HG02571 (cell line): ENCODE measurements at regions not wholly inside any gene's neighbourhood (a gene's known extent, or its start where the extent isn't known, plus 50 kb on each side); places are given as distances from the start of the nearest gene placed in this dataset.

Experiments
- ATAC-seq: cut with Tn5 transposase; IDR thresholded peaks from one replicate; pipeline ENCODE4 v1.9.1; 2021; ENCODE audit warnings: mild to moderate bottlenecking, moderate library complexity; ENCODE audit not compliant: unreplicated experiment

DNA sequence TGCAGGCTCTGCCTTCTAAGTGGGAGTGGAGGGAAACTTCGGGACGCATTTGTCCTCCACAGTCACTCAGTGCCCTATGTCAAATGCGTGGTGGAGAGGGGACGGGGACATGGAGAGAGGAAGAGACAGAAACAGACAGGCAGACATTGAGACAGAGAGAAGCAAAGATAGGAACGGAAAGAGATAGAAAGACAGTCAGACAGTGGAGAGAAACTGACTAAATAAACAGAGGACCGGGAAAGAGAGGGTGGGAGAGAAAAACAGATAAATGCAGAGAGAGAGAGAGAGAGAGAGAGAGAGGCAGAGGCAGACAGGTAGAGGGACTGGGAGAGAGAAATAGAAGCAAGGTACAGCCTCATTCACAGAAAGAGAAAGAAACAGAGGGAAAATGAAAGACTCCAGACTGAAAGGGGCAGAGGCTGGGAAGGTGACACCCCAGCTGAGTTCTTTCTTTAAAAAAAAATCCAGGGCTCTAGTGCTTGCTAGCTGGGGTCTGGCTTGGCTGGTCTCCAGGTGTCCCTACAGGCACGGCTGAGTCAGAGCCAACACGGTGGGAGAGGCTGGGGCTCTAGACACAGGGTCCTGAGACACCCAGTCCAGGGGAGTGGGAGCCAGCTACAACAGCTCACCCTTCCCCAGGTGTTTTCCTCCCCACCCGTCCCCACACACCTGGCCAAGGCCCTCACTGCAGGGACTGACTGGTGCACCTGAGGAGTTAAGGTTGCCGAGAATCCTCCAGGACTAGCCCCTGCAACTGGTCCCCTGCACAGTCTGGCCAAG lies 506.1 kb upstream of the PROK2 start:
- ATAC-seq, result no peak

DNA sequence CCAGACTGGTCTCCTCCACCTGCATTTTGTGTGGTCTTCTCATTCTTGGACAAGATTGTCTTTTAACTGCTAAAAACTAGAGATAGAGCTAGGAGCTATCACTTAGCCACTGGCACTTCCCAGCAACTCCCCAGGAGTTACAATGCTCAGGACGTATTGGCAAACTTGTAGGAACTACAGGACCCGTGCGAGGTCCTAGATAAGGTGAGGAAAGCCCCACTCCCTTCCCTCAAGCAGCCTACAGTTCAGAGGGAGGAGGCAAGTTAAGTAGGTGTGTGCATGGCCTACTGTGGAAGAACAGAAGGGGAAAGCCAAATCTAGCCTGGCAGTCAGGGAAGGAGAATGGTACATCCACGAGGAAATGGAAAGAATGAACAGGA lies 504.7 kb upstream of the PROK2 start:
- no peak for ATAC-seq

DNA sequence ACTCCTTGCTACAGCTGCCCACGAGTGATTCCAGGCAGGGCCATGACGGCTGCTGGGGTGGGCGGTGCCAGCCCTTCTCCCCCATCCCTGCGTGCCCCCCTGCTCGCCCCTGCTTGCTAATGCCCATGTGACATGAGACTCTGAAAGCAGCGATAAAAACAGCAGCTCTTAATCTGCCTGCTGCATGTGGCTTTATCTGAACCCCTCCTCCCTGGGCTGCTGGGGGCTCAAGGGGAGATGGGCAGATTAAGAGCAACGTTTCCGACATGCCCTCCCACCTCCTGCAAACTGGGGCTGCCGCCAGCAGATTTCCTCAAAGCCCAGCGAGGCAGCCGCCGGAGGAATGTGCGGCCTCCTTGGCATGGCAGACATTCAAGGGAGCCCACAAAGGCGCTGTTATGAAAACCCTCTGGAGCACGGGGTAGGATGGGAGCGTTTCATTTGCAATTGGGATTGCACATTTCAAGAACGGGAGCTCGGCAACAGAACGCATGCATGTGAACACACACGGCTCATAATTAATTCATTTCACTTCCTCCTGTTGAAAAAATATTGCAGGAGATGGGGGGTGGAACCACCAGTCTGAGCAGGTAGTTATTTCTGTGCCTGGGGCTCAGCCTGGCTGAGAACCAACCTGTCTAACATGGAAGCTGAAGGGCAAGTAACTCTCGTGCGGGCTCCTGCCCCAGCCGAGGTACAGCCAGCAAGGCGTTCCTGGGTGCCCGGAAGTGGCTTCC lies 504.2 kb upstream of the PROK2 start:
- ATAC-seq, result no peak

DNA sequence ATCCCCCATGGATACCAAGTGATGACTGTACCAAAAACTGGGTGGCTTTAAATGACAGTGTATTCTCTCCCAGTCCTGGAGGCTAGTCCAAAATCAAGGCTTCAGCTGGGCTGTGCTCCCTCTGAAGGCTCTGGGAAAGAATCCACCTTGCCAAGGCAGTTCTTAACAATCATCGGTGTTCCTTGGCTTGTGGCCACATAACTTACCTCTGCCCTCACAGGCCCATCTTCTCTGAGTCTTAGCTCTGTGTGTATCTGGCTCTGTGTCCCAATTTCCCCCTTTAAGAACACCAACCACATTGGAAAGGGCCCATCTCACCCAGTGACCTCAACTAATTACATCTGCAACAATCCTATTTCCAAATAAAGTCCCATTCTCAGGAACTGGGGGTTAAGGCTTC lies 503.0 kb upstream of the PROK2 start:
- ATAC-seq, result no peak

DNA sequence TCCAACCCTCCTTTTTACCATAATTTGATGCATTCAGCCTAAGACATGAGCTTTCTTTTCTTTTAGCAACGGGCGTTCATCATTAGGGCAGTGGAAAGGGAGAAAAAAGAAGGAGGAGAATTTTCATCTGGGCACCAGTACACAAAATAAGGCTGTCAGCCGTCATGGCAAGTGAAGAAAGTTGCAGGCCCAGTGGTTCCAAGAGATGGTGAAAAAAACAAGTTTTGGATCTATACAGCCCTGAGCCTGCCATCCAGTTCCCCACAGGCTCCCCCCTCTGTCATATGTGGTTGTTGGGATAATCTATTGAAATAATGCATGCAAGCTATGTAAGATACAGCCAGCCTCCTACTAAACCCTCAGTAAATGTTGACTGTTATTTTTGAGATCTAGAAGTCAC lies 500.6 kb upstream of the PROK2 start:
- no peak for ATAC-seq

DNA sequence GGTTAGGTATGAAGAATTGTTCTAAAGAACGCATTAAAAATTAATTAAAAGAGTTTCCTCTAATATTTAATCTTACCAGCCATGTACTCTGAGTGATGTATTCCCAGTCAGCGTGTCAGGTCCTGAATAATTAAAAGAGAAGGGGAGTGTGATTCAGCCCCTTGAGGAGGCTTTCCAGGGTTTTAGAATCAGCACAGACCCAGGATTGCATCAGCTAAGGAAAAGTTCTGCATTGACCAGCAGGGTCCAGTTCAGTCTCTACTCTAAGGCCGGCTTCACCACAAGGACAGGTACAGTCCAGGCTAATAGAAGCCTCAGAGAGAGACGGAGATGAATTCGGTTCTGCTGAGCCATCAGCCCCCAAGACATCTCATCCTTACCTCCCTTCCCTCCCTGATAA lies 499.5 kb upstream of the PROK2 start:
- no peak for ATAC-seq

DNA sequence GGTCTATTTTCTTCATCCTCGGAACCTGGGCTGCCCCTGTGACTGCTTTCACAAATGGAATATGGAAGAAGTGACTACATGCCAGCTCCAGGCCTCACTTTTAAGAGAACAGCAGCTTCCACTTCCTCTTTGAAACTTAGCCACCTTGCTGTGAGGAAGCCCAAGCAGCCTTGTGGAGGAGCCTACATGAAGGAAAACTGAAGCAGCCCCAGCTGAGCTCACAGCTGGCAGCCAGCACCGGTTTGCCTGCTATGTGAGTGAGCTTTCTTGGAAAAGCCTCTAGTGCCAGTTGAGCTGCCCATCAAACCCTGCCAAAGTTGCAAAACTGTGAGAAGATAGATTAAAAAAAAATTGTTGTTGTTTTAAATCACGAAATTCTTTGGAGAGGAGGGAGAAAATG lies 498.0 kb upstream of the PROK2 start:
- no peak for ATAC-seq

DNA sequence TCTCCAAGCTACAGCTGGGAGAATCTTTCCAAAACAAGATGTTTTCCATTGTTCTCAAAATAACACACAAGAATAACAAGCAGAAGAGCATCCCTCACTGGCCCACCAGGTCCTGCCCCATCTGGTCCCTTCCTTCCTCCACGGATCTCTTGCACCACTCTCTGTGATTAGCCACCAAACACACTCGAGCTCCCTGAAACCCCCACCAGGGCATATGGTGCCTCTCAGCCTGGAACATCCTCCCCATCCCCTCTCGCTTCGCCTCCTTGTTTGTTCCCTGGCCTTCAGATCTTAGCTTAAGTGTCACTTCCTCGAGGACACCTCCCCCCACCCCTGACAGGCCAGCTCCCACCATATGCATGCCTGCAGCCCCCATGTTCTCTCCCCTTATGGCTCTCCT lies 496.6 kb upstream of the PROK2 start:
- ATAC-seq, result no peak

DNA sequence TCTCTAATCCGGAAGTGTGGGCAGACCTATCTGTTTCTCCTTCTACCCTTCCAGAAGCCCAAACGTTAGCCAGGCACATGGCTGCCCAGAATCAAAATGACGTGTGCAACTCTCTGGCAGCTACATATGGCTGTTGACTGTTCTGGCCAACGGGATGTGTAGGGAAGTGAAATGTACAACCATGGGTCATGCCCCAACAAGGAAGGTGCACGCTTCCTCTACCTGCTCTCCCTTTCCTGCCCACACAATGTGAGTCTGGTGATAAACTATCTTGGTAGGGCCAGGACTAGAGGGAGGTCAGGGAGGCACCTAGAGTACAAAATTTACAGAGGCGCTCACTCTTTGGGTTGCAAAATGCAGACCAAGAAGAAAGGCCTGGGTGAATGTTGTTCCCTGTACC lies 495.9 kb upstream of the PROK2 start:
- ATAC-seq, result no peak

DNA sequence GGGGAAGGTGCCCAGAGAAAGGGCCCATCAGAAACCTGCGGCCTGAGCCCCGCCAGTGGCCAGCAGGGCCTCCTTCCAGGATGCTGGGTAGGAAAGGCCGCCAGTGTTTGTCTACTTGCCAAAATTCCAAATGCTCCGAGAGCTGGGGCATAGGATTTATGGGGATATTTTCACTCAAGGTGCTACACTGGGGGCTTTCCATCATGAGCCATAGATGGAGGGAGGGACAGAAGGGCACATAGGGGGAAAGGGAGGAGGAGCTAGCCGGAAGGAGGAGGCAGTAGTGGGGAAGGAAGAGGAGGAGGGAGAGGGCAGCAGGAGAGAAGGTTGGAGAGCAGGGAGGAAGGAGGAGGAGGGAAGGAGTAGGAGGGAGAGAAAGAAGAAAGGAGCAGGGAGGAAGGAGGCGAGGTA lies 494.7 kb upstream of the PROK2 start:
- no peak for ATAC-seq

DNA sequence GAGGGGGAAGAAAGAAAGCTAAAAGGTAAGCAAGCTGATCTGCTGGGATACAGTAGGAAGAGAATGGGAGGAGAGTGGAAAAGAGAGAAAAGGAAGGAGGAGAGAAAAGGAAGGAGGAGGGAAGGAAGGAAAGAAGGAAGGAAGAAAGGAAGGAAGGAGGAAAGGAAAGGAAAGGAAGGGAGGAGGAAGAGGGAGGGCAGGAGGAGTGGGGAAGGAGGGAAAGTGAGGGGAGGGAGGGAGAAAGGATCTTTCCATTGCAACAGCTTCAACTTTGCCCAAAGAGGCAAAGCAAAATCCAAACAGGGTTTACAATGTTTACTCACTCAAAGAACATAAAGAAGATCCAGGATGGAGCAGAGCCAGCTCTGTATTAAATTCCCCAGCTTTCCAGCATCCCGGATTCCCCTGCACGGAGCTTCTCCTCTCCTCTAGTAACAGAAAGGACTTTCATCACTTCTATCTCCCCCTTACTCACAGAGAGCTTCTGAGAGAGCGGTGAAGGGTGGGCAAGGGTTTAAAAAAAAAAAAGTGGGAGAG lies 494.2 kb upstream of the PROK2 start:
- no peak for ATAC-seq

DNA sequence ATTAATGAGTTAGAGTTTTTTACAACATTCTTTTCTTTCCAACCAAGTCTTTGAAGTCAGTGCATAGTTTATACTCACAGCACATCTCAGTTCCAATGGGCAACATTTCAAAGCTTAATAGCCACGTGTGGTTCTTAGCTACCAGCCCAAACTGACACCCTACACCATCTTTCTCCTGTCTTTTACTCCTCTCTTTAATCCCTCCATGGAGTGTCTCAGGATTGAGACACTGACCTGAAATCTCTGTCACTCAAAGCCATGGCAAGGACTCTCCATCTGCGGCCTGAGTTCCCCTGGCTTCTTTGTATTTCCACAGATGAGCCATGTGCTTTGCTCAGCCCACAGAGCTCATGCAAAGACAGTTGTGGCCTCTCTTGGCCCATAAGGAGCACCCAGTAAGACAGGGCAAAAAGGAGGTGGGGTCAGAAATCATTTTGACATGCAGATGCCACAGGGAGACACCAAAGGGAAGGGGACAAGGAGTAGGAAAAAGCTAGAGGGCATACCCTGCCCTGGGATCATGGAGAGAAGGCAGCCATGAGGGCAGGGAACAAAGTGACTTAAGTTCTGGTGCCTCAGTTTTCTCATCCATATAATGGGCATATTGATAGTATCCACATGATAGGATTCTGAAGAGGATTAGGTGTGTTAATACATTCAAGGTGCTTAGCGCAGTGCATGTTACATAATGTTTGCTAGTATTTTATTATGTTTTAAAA lies 493.6 kb upstream of the PROK2 start:
- no peak for ATAC-seq

DNA sequence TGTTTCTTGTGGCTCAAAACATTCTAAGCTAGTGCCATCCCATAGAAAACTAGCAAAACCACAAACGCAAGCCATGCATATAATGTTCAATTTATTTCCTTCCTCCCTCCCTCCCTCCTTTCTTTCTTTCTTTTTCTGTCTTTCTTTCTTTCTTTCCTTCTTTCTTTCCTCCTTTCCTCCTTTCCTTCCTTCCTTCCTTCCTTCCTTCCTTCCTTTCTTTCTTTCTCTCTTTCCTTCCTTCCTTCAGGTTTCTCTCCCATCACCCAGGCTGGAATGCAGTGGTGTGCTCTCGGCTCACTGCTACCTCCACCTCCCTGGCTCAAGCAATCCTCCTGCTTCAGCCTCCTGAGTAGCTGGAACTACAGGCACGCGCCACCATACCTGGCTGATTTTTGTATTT lies 492.8 kb upstream of the PROK2 start:
- no peak for ATAC-seq

DNA sequence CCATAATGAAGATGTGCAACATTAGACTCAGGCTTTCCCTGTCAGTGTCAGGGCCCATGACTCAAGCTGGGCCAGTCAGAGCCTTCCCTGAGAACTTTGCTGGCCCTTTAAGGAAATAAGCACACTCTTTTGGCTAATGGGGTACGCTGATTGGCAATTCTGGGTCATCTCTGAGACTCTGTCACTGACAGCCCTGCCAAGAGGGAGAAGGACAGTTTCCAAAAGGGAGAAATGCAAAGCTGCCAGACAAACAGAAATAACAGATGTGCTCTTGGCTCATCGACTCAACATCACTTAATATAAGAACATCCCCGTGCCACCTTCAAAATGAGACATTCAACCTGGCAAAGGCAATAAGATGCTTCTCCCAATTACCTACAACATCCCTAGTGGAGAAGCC lies 491.9 kb upstream of the PROK2 start:
- no peak for ATAC-seq

DNA sequence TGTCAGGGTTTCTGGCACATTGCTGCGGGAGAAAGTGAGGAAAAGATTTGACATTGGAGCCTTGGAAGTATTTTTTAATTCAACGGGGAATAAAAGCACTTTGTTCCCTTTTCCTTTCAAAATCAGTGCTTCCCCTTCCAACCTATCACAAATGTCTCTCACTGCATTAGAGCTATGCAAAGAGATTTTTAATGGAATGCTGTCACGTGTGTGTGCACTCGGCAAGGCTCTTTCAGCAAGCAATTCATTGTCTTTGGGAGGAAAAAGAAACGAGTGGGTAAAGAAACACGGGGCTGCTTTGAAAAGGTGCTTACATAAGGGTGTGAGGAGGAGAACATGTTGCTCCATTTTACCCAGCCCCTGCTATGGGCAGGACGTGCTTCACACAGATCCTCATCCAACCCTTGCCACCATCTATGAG lies 490.4 kb upstream of the PROK2 start:
- no peak for ATAC-seq

DNA sequence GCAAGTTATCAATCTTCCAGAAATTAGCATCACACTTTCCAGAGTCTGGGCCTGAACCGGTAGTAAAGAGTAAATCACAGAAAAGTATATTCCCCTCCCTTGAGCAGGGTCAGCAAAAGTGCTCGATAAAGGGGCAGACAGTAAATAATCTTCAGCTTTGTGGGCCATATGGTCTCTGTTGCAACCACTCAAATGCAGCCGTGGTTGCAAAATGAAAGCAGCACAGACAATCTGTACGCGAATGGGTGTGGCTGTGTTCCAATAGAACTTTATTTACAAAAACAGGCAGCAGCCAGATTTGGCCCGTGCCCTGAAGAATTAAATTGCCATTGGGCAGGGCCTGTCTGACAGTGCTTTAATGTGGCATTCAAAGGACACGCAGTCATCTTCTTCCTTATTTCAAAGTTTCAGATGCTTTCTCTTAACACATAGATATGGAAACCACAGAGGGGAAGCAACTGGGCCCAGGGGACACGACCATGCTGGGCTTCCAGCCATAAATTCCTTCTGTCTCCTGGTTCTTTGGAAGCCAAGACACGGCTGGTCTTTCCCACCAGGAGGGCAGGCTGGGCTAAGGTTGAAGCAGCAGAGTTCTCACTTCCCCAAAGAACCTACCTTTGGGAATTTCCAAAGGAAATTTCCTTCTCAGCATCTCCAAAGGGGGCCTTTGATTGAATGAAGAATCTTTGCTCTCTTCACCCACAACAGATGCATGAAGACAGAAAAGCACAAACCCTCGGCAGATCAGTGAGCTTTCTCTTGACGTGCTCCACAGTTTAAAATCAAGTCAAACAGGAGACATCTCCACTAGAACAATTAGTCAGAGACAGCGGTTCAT lies 489.8 kb upstream of the PROK2 start:
- no peak for ATAC-seq

DNA sequence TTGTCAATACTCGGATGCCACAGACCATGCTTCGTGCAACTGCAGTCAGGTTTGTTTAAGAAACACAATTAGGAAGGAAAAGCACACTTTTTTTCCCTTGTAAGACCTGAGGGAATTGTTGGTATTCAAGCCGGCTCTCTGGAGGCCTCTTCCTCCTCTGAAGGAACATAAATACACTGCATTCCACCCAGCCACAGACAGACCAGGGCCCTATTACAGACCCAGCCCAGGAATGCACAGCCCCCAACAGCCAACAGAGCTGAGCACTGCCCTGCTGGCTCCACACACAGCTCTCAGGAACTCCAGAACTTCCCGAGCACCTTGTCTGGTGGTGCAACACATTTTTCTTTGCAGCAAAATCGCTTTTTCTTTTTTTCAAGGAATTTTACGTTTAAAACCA lies 488.7 kb upstream of the PROK2 start:
- no peak for ATAC-seq

DNA sequence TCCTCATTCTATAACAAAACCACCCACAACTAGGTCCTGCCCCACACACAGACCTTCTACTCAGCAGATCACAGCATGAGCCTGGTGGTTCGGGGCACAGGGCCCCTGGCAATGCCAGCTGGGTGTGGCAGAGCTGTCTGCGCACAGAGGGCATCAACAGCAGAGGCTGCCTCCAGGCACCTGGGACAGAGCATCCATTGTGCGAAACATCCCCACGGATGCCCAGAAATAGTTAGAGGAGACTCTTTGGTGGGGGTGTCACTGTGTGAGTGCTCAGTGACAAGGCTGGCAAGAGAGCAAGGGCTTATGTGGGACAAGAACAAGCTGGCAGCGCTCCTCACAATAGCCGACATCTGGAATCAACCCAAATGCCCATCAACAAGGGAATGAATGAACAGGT lies 487.4 kb upstream of the PROK2 start:
- ATAC-seq, result no peak

DNA sequence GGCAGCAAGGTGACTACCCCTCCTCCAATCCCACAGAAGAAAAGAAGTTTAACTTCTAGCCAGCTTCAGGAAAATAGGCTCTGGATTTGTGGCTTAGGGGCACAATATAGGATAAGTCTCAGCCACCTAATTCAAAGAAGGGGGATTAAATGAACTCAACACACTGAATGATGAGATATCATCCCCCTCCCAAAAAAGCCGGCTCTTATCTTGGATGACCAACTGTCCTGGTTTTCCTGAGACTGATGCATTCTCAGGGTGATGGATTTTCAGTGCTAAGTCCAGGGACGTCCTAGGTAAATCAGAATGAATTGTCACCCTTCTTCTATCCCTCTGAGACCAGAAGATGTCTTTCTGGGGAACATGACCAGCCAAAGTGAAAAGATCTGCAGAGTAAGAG lies 487.0 kb upstream of the PROK2 start:
- ATAC-seq, result no peak

DNA sequence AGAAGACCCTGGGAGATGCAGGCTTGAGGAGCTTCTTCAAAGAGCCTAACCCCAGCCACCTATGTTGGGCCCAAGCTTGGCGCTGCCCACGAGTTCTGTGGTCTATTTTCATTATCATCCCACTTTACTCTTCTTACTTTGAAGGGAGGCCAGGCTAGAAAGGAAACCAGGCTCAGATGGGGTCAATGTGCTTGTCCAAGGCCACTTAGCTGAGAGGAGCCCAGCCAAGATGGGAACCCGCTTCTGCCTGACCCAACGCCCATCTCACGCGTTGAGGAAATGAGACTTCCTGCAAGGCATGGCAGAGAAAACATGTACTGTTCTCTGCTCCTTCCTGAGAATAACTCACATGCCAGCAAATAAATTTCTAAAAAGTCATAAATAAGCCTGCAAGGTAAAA lies 486.3 kb upstream of the PROK2 start:
- no peak for ATAC-seq

DNA sequence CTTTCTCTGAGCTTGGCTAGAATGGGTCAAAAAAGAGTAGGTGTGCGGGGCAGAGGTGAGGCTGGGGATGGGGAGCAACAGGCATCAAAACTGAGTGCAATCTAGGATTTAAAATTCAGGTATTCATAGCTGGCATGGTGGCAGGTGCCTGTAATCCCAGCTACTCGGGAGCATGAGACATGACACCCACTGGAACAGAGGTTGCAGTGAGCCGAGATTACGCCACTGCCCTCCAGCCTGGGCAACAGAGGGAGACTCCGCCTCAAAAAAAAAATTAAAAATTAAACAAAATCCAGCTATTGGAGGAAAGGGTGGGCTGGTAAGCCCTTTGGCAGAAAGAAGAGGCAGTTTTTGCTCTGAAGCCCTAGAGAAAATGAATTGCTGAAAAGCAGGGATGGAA lies 485.8 kb upstream of the PROK2 start:
- ATAC-seq, result no peak
